Activated T-cell treated with anti-CD3 and anti-CD28 coated beads, Interleukin-2, amount 50 U/mL, for 48 hours (primary cell): ENCODE measurements at regions not wholly inside any gene's neighbourhood (a gene's known extent, or its start where the extent isn't known, plus 50 kb on each side); places are given as distances from the start of the nearest gene placed in this dataset.
A peak's percentile ranks its signal among the peaks of the same experiment; 100 is the strongest.
"Not testable (repeated sequence)": the region's sequence is repeated elsewhere in the genome, so short reads cannot be mapped to it uniquely, and the experiment has no call there.

Source experiments
- DNase-seq, 2 experiments: peaks; one replicate each; pipeline ENCODE4 v3.0.0-alpha.2; 2020

DNA sequence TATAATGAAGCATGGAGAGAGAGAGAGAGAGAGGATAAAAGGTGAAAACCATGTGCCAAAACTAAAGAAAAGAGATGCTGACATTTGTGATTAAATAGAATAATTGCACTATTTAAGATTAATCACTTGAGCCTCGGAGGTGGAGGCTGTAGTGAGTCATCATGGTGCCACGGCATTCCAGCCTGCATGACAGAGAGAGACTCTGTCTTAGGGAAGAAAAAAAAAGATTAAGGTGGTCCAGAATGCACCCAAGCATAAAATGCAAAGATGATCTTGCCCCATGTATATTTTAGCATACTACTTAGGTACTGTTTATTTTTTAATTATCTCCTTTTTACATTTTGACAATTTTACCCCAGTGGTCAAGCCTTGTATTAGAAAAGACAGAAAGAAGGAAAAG, 742.5 kb downstream of the SPATA31A1 start:
- DNase-seq = not testable (repeated sequence)

DNA sequence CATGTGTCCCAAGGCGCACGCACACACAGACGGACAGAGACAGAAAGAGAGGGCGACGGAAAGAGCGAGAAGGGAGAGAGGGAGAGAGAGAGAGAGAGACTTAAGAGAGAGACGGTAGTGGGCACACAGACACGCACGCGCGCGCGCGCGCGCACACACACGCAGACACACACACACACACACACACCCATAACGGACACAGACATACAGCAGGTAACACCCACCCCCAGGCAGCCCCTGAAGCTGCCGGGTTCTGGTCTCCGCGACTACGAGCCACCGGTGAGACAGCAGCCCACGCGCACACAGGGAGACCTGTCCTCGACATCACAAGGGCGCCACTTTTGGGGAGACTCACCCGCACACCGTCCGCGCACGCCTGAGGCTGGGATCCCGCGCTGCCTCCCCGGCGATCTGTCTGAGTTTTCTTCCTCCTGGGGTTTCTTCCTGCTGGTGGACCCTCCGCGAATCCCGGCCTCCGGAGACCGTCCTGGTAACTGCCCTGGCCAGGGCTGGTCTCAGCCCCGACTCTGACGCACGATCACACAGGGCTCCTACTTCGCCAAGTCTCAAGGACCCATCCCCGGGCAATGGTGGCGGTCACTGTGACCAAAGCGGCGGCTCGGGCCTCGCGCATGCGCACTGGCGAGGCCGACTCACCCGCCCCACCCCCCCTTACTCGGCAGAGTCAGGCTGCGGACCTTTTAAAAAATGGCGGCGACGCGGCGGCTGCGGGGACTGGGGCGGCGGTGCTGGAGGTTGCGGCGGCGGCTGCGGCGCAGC, 750.7 kb downstream of the SPATA31A1 start:
- peak; percentile 57 to 65 for DNase-seq

DNA sequence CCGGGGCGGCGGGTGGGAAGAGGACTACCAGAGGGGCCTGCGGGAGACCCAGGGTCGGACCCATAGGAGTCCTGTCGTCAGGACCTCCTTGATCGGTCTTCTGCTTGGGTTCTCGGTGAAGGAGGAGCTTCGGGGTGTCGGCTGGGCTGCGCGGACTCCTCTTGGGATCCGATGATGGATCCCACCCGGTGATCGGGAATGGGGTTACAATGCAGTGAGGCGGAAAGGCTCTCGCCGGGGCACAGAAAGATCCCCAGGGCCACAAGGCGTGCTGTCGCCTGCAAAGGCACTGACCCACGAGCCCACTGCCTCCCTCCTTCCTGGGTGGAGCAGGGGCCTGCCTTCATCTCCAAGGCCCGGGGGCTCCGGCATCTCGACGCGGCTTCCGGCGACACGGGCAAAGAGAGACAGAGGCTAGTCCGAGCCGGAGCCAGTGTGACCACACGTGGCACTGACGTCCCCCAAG, 751.3 kb downstream of the SPATA31A1 start:
- DNase-seq = peak; percentile 55 to 58

DNA sequence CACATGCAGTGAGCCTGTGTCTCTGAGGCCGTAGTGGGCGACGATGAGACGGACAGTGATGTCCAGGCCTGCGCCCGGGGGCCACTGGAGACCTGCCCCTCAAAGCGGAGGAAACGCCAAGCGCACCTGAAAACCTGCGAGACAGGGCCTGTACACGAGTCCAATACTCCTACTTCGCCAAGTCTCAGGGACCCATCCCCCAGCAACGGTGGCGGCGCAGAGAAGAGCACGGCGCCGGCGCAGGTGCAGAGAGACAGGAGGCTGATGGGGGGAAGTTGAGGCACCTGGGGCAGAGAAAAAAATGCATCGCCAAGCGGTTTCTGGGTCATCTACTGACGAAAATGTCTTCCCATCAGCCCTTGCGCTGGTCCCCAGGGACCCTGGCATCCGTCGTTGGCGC, 751.8 kb downstream of the SPATA31A1 start:
- peak; percentile 25 to 29 for DNase-seq

DNA sequence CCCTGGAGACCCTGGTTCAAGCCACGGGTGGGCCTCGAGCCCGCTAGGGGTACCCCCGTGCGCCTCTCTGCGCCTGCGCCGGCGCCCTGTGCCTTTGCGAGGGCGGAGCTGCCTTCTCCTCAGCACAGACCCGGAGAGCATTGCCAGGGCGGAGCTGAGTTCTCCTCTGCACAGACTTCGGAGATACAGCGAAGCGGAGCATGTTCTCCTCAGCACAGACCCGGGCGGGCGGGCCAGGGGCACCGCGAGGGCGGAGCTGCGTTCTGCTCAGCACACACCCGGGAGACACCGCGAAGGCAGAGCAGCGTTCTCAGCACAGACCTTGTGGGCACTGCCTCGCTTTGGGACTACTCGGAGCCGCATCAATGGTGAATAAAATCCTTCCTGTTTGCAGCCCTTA, 753.0 kb downstream of the SPATA31A1 start:
- not testable (repeated sequence) for DNase-seq

DNA sequence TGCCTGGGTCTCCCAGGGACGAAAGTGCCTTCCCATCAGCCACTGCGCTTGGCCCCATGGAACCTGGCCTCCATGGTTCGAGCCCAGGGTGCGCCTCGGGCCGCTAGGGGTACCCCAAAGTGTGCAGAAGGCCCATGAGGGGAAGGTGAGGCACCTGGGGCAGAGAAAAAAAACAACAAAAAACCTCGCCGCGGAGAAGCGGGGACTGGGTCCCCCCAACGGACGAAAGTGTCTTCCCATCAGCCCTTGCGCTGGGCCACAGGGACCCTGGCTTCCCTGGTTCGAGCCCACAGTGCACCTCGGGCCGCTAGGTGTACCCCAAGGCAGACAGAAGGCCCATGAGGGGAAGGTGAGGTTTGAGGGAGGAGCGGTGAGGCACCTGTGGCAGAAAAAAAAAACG, 755.3 kb downstream of the SPATA31A1 start:
- not testable (repeated sequence) for DNase-seq

DNA sequence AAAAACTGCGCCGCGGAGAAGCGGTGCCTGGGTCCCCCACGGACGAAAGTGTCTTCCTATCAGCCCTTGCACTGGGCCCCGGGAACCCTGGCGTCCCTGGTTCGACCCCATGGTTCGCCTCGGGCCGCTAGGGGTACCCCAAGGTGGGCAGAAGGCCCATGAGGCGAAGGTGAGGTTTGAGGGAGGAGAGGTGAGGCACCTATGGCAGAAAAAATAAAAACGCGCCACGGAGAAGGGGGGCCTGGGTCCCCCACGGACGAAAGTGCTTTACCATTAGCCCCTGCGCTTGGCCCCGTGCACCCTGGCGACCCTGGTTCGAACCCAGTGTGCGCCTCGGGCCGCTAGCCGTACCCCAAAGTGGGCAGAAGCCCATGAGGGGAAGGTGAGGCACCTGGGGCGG, 756.1 kb downstream of the SPATA31A1 start:
- not testable (repeated sequence) for DNase-seq

DNA sequence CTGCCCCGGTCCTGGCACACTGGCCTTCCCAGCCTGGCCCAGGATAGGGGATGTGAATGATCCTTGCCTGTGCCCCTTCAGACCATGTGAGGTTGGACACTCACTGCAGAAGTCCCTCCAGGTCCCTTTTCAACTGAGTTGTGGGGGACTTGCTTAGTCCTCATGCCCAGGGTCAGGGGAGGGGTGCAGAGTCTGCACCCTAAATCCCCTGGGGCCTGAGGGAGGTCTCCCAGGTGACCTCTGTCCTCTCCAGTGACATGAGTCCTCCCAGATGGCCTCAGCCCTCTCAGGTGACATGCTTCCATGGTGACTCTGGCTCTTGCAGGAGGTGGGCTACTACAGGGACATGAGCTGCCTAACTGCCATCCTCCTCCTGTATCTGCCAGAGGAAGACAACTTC, 775.1 kb downstream of the SPATA31A1 start:
- not testable (repeated sequence) for DNase-seq

DNA sequence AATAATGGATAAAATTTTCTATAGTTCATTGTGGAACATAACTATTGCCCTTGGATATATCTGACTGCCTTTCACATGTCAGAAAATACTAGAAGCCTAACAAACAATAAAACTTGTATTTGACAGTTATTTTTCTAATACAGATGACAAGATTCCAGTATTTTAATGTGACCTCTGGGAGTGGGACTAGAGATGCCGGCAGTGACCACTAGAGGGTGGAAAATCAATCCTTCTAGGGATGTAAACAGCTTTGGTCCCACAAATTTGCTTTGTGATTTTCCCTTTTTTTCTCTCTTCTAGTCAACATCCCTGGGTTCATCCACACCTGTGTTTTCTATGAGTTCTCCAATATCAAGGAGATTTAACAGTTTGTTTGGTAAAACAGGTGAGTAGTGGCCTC, 813.7 kb downstream of the SPATA31A1 start:
- DNase-seq = not testable (repeated sequence)

DNA sequence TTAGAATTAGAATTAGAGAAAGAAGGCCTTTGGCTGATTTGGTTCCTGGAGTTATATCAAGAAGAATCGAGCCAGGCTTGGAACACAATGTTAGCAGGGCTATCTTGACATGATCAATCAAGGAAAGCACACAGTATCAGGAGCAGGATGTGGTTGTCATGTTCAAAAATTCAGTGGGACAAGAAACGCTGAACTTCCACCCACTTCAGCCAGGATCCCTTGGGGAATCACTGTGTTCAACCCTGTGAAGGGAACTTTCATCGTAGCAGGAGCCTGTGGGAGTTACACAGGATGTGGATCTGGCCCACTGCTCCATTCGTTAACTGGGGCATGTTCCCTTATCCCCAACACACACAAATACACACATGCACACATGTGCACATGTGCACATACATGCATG, 817.8 kb downstream of the SPATA31A1 start:
- not testable (repeated sequence) for DNase-seq

DNA sequence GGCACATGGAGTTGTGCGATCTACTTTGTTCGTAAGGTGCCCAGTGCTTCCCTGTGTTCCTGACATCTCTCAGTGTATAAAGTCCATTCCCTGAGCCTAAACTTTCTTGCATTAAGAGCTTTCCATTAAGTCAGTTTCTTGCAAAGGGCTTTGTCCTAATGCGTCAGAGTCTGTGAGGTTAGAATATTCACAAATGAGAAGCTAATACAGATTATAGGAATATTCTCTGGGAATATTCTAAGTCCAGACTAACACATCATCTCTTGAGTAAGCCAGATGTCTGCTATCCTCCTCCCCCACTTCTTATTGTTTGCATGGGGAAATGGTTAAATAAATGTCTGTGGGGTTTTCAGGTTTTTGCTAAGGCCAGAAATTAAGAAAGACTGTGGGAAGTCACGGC, 818.6 kb downstream of the SPATA31A1 start:
- DNase-seq = not testable (repeated sequence)

DNA sequence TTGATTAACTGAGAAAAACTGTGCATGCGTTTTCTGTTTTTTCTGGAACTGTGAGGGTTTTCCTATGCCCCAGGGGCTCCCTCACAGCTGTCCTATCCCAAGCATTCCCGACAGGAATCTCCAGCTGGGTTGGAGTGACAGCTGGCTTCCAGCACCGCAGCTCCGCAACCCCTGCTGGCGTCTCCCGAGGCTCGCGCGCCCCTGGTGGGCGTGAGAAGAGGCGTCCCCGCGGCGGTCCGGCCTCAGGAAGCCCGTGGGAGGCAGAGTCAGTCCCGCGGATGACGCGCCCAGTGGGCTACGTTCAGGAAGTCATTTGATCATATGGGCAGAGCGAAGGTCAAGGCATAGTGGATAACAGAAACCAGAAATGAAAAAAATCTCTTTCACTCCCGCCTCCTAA, 821.9 kb downstream of the SPATA31A1 start:
- not testable (repeated sequence) for DNase-seq

DNA sequence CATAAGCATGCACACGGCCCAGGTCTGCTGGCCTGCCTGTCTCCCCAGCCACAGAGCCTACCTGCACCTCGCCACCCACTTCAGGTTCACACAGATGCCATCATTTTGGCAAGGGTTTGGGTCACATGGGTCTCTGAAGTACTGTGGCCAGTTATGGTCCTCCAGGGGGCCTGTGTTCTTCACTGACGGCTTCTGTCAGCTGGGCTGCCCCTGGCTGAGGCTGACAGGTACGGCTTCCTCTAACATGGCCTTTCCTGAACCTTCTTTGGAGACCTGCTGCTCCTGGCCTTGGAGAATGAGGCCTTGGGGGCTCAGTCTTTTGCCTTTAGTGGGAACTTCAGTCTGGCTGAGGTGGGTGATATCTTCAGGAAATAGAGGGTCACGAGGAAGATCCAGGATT, 835.9 kb downstream of the SPATA31A1 start:
- not testable (repeated sequence) for DNase-seq

DNA sequence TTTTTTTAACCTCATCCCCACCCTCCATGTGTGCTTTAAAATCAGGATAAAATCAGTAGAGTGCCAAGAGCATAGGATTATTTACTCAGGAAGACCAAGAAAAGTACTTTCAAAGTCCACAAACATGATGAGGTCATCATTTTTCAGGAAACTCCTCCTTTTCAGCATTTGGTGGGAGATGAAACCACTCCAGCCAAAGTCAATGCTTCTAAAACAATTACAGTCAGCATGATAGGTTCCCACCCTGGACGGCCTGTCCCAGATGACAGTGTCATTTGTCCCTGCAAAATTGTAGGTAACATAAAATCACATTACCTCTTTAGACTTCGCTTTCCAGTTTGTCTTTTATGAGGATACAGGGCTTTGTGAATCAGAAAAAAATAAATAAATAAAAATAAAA, 836.7 kb downstream of the SPATA31A1 start:
- DNase-seq = not testable (repeated sequence)

DNA sequence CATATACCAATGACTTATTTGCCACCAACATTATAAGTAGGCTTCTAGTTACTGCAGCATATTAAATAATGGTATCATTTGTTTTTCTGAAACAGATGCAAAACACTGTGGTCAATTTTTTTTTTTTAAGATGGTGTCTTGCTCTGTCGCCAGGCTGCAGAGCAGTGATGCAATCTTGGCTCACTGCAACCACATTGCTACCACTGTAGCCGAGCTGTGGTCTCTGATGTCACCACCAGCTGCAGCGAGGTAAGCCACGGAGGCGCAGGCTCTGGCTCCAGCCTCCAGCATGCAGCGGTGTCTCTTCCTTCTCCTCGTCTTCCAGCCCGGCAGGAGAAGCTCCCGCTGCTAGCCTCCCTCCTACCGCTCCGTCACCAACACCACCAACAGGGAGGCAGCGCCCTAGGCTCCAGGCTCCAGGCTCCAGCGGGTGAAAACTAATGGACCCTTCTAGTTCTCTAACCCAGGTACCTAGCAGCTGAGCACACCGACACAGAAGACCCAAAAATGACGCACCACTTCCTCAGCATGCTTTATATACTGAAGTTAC, 840.8 kb downstream of the SPATA31A1 start:
- DNase-seq = not testable (repeated sequence)

DNA sequence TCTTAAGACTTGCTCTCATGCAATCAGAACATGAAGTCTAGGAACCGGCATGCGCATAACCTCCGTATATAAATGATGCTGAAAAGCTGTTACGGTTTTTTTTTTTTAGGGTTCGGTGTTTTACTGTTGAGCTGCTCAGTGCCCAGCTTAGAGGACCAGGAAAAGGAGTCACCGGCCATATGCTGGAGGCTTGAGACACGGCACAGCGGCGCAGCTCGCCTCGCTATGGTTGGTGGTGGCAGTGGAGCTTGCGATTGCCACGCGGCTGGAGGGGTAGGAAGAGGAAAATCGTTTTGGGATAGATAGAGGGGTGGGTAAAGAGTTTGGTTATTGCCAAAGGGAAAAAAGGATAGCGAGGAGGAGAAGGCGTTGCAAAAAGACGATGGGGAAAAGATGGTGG, 841.3 kb downstream of the SPATA31A1 start:
- DNase-seq = not testable (repeated sequence)

DNA sequence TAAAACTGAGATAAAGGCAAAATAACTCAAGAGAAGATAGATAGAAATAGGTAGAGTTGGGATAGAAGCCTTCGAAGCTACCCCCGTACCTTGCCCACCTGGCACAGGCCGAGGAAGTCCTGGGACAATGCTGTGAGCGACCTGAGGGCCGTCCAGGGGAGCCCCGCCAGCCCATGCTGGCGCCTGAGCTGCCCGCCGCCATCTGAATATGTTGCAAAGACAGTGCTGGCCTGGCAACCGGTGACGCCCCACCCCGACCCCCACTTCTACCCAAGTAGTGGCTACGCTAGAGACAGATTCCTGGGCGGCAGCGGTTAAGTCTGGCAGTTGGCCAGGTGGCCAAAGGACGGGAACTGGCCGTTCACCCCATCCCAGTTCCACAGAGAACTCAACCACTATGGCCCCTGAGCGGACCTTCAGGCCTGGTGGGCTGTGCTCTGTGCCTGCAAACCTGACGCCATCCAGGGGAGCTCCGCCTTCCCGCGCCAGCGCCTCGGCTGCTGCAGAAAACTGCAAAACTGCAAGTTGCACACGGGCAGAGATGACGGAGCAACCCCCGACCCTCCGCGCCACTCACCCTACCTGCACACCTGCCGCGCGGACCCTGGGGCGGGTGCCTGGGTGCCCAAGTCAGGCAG, 866.2 kb downstream of the SPATA31A1 start:
- not testable (repeated sequence) for DNase-seq

DNA sequence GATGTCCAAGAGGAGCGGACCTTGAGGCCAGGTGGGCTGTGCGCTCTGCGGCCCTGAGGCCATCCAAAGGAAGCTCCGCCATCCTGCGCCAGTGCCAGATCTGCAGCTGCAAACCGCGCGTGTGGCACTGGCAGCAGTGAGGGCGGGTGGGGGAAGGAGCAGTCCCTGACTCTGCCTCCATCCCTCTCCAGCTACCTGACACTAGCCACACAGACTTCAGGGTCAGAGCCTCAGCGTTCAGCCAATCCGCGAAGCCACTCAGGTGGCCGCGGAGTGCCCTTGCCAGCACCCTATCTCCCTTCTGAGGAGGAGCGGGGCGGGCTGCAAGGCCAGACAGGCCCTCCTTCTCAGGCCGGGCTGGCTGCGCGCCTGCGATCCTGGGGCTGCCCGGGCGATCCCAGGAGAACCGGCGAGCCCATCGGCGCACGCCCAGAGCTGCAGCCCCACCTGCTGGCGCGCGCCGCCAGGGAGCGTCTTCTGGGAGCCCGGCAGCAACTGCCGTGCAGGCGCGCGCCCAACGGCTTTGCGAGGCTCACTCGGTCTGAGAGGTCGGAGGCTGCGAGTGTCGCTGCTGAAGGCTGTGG, 867.2 kb downstream of the SPATA31A1 start:
- DNase-seq = not testable (repeated sequence)

DNA sequence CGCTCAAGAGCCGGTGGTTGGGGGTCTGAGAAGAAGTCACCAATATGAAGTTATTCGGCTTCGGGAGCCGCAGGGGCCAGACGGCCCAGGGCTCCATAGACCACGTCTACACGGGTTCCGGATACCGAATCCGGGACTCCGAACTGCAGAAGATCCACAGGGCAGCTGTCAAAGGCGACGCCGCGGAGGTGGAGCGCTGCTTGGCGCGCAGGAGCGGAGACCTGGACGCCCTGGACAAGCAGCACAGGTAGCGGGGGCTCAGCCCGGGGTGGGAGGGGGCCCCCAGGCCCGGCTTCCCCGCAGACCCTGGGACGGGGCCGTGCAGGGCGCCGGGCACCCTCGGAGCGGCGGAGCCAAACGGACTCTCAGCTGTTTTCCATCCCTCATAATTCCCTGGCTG, 867.9 kb downstream of the SPATA31A1 start:
- DNase-seq = peak in 1 of 2 experiments; percentile 21
